GM12891 (cell line): ENCODE measurements at regions not wholly inside any gene's neighbourhood (a gene's known extent, or its start where the extent isn't known, plus 50 kb on each side); places are given as distances from the start of the nearest gene placed in this dataset.
A peak's percentile ranks its signal among the peaks of the same experiment; 100 is the strongest.
"Not testable (repeated sequence)": the region's sequence is repeated elsewhere in the genome, so short reads cannot be mapped to it uniquely, and the experiment has no call there.

Experiments used
- DNase-seq: peaks from one replicate; pipeline ENCODE4 v3.0.0; 2011; ENCODE audit warnings: low spot score; ENCODE audit not compliant: insufficient read length
- FAIRE-seq: peaks from 2 replicates; lab custom pipeline; 2011; peaks lifted over from hg19 to GRCh38; lab: Jason Lieb, UNC
- PAX5 ChIP-seq: IDR thresholded peaks from 2 replicates; pipeline ENCODE4 v1.6.1; 2011; ENCODE audit warnings: low read length, moderate library complexity, mild to moderate bottlenecking; ENCODE audit not compliant: insufficient read depth, severe bottlenecking
- POLR2A ChIP-seq: IDR thresholded peaks from 2 replicates; pipeline ENCODE4 v1.6.1; 2011; ENCODE audit warnings: low read depth, low read length, control low read depth
- POLR2AphosphoS5 ChIP-seq: IDR thresholded peaks from 2 replicates; pipeline ENCODE4 v1.6.1; 2011; ENCODE audit warnings: low read depth, low read length, control low read depth
- POU2F2 ChIP-seq: IDR thresholded peaks from 2 replicates; pipeline ENCODE4 v1.6.1; 2011; ENCODE audit warnings: low read depth, mild to moderate bottlenecking, control low read depth, low read length, moderate library complexity
- SPI1 ChIP-seq: IDR thresholded peaks from 2 replicates; pipeline ENCODE4 v1.6.1; 2011; ENCODE audit warnings: low read depth, low read length, control low read depth
- TAF1 ChIP-seq: IDR thresholded peaks from 2 replicates; pipeline ENCODE4 v1.6.1; 2011; ENCODE audit warnings: low read depth, low read length, control low read depth

- FAIRE-seq, result no peak
- TF ChIP-seq POLR2AphosphoS5 (no peak), TAF1 (no peak), POU2F2 (no peak), SPI1 (no peak), PAX5 (no peak), POLR2A (no peak)
- no peak for DNase-seq
Observed at GRCh38 chr3:78287085-78287484, 1247.2 kb downstream of the ROBO2 start.

DNA sequence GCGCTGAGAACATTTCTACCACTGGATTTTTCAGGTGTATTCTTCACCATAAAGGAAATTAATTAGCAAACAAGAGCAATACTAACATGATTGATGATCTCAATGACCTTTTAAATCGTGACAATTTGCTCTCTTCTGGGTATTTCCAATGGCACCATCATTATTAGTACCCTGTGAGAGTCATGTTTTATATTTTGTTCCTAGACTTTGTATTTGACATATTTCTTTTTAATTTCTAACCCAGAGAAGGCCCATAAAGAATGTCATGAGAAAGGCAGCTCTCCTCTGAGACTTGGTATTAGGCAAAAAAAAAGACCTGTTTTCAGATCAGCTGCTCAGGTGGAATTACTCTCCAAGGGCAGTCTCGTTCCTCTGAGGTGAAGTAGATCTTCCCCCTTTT, 1253.4 kb downstream of the ROBO2 start:
- TF ChIP-seq POU2F2 (no peak), POLR2A (no peak), TAF1 (no peak)
- no peak for DNase-seq
- FAIRE-seq, result no peak

DNA sequence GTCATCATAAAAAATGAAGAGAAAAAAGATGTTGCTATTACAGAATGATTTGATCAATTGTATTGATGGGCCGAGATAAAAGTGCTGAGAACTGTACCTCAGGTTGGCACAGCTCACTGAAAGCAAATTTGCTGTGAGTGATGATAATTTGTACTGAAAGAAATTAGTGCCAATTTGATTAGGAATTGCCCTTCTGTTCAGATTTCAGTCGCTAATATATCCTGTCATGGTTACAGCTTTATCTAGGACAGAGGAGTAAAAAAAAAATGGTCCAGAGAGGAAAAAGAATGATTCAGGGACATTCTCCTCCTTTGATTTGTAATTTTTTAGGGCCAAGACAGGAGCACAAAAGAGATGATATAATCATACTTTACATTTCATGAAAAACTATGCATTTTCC, 1264.2 kb downstream of the ROBO2 start:
- TF ChIP-seq POU2F2 (no peak), PAX5 (no peak), SPI1 (no peak), POLR2A (no peak), TAF1 (no peak), POLR2AphosphoS5 (no peak)
- DNase-seq, result no peak
- no peak for FAIRE-seq

- DNase-seq (no peak), FAIRE-seq (no peak)
- no peak for TF ChIP-seq POLR2AphosphoS5
- TF ChIP-seq SPI1, result no peak
- TF ChIP-seq PAX5, result no peak
- no peak for TF ChIP-seq POLR2A
- TF ChIP-seq TAF1, result no peak
- TF ChIP-seq POU2F2, result no peak
Observed at GRCh38 chr3:78312851-78313250, 1273.0 kb downstream of the ROBO2 start.

DNA sequence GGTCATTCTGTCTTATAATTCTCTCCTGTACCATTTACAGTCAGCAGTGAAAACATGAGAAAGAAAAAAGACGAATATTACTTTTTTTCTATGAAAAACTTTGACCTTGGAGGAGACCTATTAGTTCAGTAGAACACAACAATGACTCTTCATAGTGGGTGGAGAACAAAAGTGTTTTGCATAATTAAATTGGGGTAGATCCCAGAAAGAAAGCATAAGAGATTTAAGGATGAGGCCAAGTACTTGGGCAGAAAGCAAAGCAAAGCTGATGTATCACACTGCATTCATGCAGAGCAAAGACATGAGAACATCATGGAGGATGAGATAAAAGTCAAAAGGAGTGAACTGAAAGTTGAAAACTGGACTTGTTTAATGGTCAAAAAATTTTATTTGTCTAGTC, 1273.4 kb downstream of the ROBO2 start:
- no peak for FAIRE-seq
- TF ChIP-seq POLR2A (no peak), PAX5 (no peak), POLR2AphosphoS5 (no peak), TAF1 (no peak), POU2F2 (no peak), SPI1 (no peak)
- no peak for DNase-seq

GRCh38 chr3:78314327-78314726, 1274.4 kb downstream of the ROBO2 start:
- FAIRE-seq (no peak), DNase-seq (no peak)
- TF ChIP-seq POU2F2 (no peak), PAX5 (no peak), POLR2A (no peak), SPI1 (no peak), TAF1 (no peak)

DNA sequence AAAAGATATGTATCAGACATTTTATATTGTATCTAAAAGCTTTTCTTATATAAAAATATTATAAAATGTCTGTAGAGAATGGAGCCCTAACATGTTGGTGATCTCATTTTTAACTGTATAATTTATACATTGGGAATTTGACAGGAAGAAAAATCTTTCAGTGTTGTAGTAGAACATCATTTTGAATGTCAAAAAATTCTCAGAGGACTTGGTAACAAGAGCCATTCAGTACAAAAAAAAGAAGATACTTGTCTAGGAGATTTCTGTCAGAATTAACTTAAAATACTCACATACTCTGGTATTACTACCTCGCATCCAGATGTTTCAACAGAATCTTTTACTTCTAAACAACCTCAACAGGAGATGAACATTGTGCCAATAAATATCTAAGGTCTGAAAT, 1277.9 kb downstream of the ROBO2 start:
- DNase-seq (no peak), FAIRE-seq (no peak)
- no peak for TF ChIP-seq POLR2A

GRCh38 chr3:78322780-78323179, 1282.9 kb downstream of the ROBO2 start:
- peak; percentile 38 for FAIRE-seq
- TF ChIP-seq POLR2A (no peak), PAX5 (no peak), SPI1 (no peak), POLR2AphosphoS5 (no peak), TAF1 (no peak), POU2F2 (no peak)
- no peak for DNase-seq

- TF ChIP-seq POU2F2, result no peak
- TF ChIP-seq SPI1, result no peak
- no peak for TF ChIP-seq POLR2A
- TF ChIP-seq TAF1, result no peak
- no peak for TF ChIP-seq POLR2AphosphoS5
- TF ChIP-seq PAX5, result no peak
- DNase-seq (no peak), FAIRE-seq (no peak)
Observed at GRCh38 chr3:78337801-78338211, 1297.9 kb downstream of the ROBO2 start.

DNA sequence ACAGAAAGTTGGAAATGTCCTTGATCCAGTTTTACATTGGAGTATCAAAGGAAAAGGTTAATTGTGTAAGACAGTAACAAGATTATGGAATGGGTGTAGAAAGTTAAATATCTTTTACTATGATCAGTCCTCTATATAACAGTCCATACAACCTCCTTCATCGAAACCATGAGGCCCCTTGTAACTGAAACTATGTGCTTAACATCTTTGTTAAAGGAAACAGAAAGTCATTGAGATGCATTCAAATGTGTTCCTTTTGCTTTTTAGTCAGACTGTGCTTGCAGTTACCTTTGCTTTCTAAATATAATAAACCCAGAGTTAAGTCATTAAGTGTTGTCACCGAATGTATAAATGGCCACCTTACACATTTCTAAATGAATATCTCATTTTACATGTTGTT, 1298.5 kb downstream of the ROBO2 start:
- FAIRE-seq (peak; percentile 20), DNase-seq (no peak)
- TF ChIP-seq SPI1 (no peak), POU2F2 (no peak), TAF1 (no peak), POLR2AphosphoS5 (no peak), POLR2A (no peak), PAX5 (no peak)

DNA sequence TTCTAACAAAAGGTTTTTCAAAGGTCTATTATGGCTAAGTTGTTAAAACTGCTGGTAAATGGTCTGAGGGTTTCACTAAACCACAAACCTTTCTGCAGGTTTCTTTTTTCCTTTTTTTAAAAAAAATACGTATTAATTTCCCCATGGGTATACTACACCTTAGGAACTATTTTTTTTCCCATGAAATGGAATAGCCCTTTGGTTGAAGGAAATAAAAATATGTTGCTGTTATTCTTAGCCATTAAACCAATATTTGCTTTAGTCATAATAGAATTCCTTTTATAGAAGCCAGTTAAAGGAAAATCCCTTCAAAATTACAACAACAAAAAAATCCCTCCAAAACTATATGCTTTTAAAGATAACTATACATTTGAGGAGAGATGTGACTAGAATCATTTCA, 1303.3 kb downstream of the ROBO2 start:
- FAIRE-seq, result no peak
- TF ChIP-seq SPI1 (no peak), POLR2A (no peak), POLR2AphosphoS5 (no peak)
- no peak for DNase-seq

- DNase-seq, FAIRE-seq: not testable (repeated sequence)
Observed at GRCh38 chr3:78344267-78344666, 1304.4 kb downstream of the ROBO2 start.
